ENCODE measurements at regions not wholly inside any gene's neighbourhood (a gene's known extent, or its start where the extent isn't known, plus 50 kb on each side); places are given as distances from the start of the nearest gene placed in this dataset.

GRCh38 chr14:48129472-48129871 lies 454.1 kb upstream of the MDGA2 start:
- TF ChIP-seq ISL1 (CRISPR knock-in tag; IDR thresholded peaks at IDR 0.05) = no peak
- TF ChIP-seq PPARA (CRISPR knock-in tag; IDR thresholded peaks at IDR 0.05; ENCODE audit: borderline replicate concordance) = no peak
- TF ChIP-seq SNAI2 (CRISPR knock-in tag; IDR thresholded peaks at IDR 0.05) = no peak
- no peak for TF ChIP-seq ZNF8 (CRISPR knock-in tag; IDR thresholded peaks at IDR 0.05)
- no peak for TF ChIP-seq ESRRG (CRISPR knock-in tag; IDR thresholded peaks at IDR 0.05)
- no peak for TF ChIP-seq CSRNP3 (CRISPR knock-in tag; IDR thresholded peaks at IDR 0.05)
- no peak for TF ChIP-seq BACH2 (CRISPR knock-in tag; IDR thresholded peaks at IDR 0.05; ENCODE audit: borderline replicate concordance)
- no peak for TF ChIP-seq ZFP30 (CRISPR knock-in tag; IDR thresholded peaks at IDR 0.05)
- no peak for TF ChIP-seq ZNF565 (CRISPR knock-in tag; conservative IDR thresholded peaks at IDR 0.05; ENCODE audit: low read depth)
- TF ChIP-seq, protein P1, sequence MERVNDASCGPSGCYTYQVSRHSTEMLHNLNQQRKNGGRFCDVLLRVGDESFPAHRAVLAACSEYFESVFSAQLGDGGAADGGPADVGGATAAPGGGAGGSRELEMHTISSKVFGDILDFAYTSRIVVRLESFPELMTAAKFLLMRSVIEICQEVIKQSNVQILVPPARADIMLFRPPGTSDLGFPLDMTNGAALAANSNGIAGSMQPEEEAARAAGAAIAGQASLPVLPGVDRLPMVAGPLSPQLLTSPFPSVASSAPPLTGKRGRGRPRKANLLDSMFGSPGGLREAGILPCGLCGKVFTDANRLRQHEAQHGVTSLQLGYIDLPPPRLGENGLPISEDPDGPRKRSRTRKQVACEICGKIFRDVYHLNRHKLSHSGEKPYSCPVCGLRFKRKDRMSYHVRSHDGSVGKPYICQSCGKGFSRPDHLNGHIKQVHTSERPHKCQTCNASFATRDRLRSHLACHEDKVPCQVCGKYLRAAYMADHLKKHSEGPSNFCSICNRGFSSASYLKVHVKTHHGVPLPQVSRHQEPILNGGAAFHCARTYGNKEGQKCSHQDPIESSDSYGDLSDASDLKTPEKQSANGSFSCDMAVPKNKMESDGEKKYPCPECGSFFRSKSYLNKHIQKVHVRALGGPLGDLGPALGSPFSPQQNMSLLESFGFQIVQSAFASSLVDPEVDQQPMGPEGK (CRISPR knock-in tag; IDR thresholded peaks at IDR 0.05; ENCODE audit: borderline replicate concordance) = no peak
- TF ChIP-seq ARNTL (CRISPR knock-in tag; IDR thresholded peaks at IDR 0.05; ENCODE audit: borderline replicate concordance, low read depth) = no peak
- TF ChIP-seq TSHZ2 (CRISPR knock-in tag; IDR thresholded peaks at IDR 0.05) = no peak
- no peak for TF ChIP-seq ZFP3 (CRISPR knock-in tag; IDR thresholded peaks at IDR 0.05)
- TF ChIP-seq TCF4 (CRISPR knock-in tag; IDR thresholded peaks at IDR 0.05; ENCODE audit: borderline replicate concordance) = no peak
- no peak for ATAC-seq

DNA sequence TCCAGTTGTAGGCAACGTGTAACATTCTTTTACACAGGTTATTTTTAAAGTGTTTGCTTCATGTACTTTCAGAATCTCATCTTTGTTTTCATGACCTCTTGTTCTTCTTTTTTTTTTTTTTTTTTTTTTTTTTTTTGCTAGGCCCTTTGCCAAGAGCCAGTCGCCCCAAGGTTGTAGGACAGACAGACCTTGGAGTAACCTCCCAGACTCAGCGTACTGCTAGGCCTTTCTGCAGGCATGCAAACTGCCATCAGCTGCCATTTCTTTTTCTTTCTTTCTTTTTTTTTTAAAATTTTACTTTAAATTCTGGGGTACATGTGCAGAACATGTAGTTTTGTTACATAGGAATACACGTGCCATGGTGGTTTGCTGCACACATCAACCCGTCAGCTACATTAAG lies 452.3 kb upstream of the MDGA2 start:
- no peak for ATAC-seq
- TF ChIP-seq CREB5 (CRISPR knock-in tag; IDR thresholded peaks at IDR 0.05; ENCODE audit: low read depth) (no peak), ZNF565 (CRISPR knock-in tag; conservative IDR thresholded peaks at IDR 0.05; ENCODE audit: low read depth) (no peak), SNAI2 (CRISPR knock-in tag; IDR thresholded peaks at IDR 0.05) (no peak), ZFP30 (CRISPR knock-in tag; IDR thresholded peaks at IDR 0.05) (no peak), ISL1 (CRISPR knock-in tag; IDR thresholded peaks at IDR 0.05) (no peak), OSR1 (CRISPR knock-in tag; IDR thresholded peaks at IDR 0.05) (no peak), ZNF70 (CRISPR knock-in tag; IDR thresholded peaks at IDR 0.05) (no peak), BACH2 (CRISPR knock-in tag; IDR thresholded peaks at IDR 0.05; ENCODE audit: borderline replicate concordance) (no peak)
- TF ChIP-seq, protein P2, sequence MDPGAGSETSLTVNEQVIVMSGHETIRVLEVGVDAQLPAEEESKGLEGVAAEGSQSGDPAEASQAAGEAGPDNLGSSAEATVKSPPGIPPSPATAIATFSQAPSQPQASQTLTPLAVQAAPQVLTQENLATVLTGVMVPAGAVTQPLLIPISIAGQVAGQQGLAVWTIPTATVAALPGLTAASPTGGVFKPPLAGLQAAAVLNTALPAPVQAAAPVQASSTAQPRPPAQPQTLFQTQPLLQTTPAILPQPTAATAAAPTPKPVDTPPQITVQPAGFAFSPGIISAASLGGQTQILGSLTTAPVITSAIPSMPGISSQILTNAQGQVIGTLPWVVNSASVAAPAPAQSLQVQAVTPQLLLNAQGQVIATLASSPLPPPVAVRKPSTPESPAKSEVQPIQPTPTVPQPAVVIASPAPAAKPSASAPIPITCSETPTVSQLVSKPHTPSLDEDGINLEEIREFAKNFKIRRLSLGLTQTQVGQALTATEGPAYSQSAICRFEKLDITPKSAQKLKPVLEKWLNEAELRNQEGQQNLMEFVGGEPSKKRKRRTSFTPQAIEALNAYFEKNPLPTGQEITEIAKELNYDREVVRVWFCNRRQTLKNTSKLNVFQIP (CRISPR knock-in tag; IDR thresholded peaks at IDR 0.05; ENCODE audit: borderline replicate concordance, low read depth) = no peak
- TF ChIP-seq, protein P1 (CRISPR knock-in tag; IDR thresholded peaks at IDR 0.05; ENCODE audit: borderline replicate concordance) = no peak

GRCh38 chr14:48125654-48126053 lies 450.2 kb upstream of the MDGA2 start:
- no peak for ATAC-seq
- TF ChIP-seq ARNTL (CRISPR knock-in tag; IDR thresholded peaks at IDR 0.05; ENCODE audit: borderline replicate concordance, low read depth) (no peak), ISL1 (CRISPR knock-in tag; IDR thresholded peaks at IDR 0.05) (no peak), PPARA (CRISPR knock-in tag; IDR thresholded peaks at IDR 0.05; ENCODE audit: borderline replicate concordance) (no peak), TOX (CRISPR knock-in tag; IDR thresholded peaks at IDR 0.05; ENCODE audit: borderline replicate concordance) (no peak), ZNF8 (CRISPR knock-in tag; IDR thresholded peaks at IDR 0.05) (no peak), ZFP3 (CRISPR knock-in tag; IDR thresholded peaks at IDR 0.05) (no peak), CREB5 (CRISPR knock-in tag; IDR thresholded peaks at IDR 0.05; ENCODE audit: low read depth) (no peak)
- TF ChIP-seq, protein P2 (CRISPR knock-in tag; IDR thresholded peaks at IDR 0.05; ENCODE audit: borderline replicate concordance, low read depth) = no peak

Measured in SK-N-SH treated with all-trans-retinoic acid at 6 μM for 48 hours (cell line).